ENCODE measurements at regions not wholly inside any gene's neighbourhood (a gene's known extent, or its start where the extent isn't known, plus 50 kb on each side); places are given as distances from the start of the nearest gene placed in this dataset.

- Histone ChIP-seq H3K9me2 (replicated peaks; ENCODE audit: low read length) (no peaks in the 10 kb centered on the region), H3K4me1 (ENCODE audit: insufficient read depth, low read length) (peaks cover 11% of the 10 kb centered on the region), H3K4me3 (ENCODE audit: low read length) (no peak overlapping the region), H3K27me3 (ENCODE audit: low read length) (no peaks in the 10 kb centered on the region), H4K20me1 (ENCODE audit: low read length) (no peaks in the 10 kb centered on the region), H3K79me2 (ENCODE audit: low read length) (no peaks in the 10 kb centered on the region), H3K4me2 (ENCODE audit: low read length) (no peak overlapping the region), H3F3A (ENCODE audit: low read length, unreplicated experiment) (no peaks in the 10 kb centered on the region), H3K9me3 (ENCODE audit: low read length) (no peaks in the 10 kb centered on the region), H2AFZ (ENCODE audit: low read length) (no peak overlapping the region), H3K9ac (ENCODE audit: low read length) (no peak overlapping the region), H3K36me3 (ENCODE audit: low read depth, low read length) (no peaks in the 10 kb centered on the region), H3K27ac (ENCODE audit: low read length) (no peak overlapping the region)
- POLR2A ChIA-PET (ENCODE audit: unreplicated experiment), result no interaction called here
- TF ChIP-seq EZH2 (IDR thresholded peaks at IDR 0.05; ENCODE audit: low read length, unreplicated experiment), result no peak
- TF ChIP-seq CTCF (conservative IDR thresholded peaks at IDR 0.05; ENCODE audit: low read depth, low read length), result no peak
- no peak for TF ChIP-seq EZH2phosphoT487 (IDR thresholded peaks at IDR 0.05; ENCODE audit: borderline replicate concordance, low read length)
- CTCF ChIA-PET, result no interaction called here
- no peak for DNase-seq
- intact Hi-C loops (cut with micrococcal nuclease), result no loop called here
- ATAC-seq, result no peak
- no TSS peak for BruUV-seq (replicated peaks)
Measured at GRCh38 chr3:110774496-110775265, 296.9 kb upstream of the NECTIN3 start.

- Histone ChIP-seq H3K9me2 (replicated peaks; ENCODE audit: low read length) (no peaks in the 10 kb centered on the region), H3K9ac (ENCODE audit: low read length) (no peak overlapping the region), H3K4me3 (ENCODE audit: low read length) (no peak overlapping the region), H3F3A (ENCODE audit: low read length, unreplicated experiment) (no peaks in the 10 kb centered on the region), H3K27ac (ENCODE audit: low read length) (no peak overlapping the region), H3K27me3 (ENCODE audit: low read length) (no peaks in the 10 kb centered on the region), H3K79me2 (ENCODE audit: low read length) (no peaks in the 10 kb centered on the region), H4K20me1 (ENCODE audit: low read length) (no peaks in the 10 kb centered on the region), H3K9me3 (ENCODE audit: low read length) (no peaks in the 10 kb centered on the region), H3K36me3 (ENCODE audit: low read depth, low read length) (no peaks in the 10 kb centered on the region), H2AFZ (ENCODE audit: low read length) (no peak overlapping the region), H3K4me2 (ENCODE audit: low read length) (no peak overlapping the region), H3K4me1 (ENCODE audit: insufficient read depth, low read length) (no peaks in the 10 kb centered on the region; the same call in 1 of the 2 replicates)
- BruUV-seq (replicated peaks), result no TSS peak
- ChIA-PET POLR2A (ENCODE audit: unreplicated experiment) (no interaction called here), CTCF (no interaction called here)
- intact Hi-C loops (cut with micrococcal nuclease), result no loop called here
- DNase-seq (no peak), ATAC-seq (no peak)
- TF ChIP-seq EZH2 (IDR thresholded peaks at IDR 0.05; ENCODE audit: low read length, unreplicated experiment) (no peak), EZH2phosphoT487 (IDR thresholded peaks at IDR 0.05; ENCODE audit: borderline replicate concordance, low read length) (no peak), CTCF (conservative IDR thresholded peaks at IDR 0.05; ENCODE audit: low read depth, low read length) (no peak)
Measured at GRCh38 chr3:110779581-110779980, 292.0 kb upstream of the NECTIN3 start.

- H3K4me3 ChIP-seq (ENCODE audit: low read length), result no peak overlapping the region
- BruUV-seq (replicated peaks), result no TSS peak
Measured at GRCh38 chr3:110783541-110783940, 288.1 kb upstream of the NECTIN3 start.

More at GRCh38 chr3:110783541-110783940, 288.1 kb upstream of the NECTIN3 start:
- ATAC-seq (no peak), DNase-seq (no peak)
- Histone ChIP-seq H4K20me1 (ENCODE audit: low read length) (no peaks in the 10 kb centered on the region), H3K27ac (ENCODE audit: low read length) (no peak overlapping the region), H3F3A (ENCODE audit: low read length, unreplicated experiment) (no peaks in the 10 kb centered on the region), H3K36me3 (ENCODE audit: low read depth, low read length) (no peaks in the 10 kb centered on the region), H3K79me2 (ENCODE audit: low read length) (no peaks in the 10 kb centered on the region), H2AFZ (ENCODE audit: low read length) (no peak overlapping the region), H3K9me2 (replicated peaks; ENCODE audit: low read length) (no peaks in the 10 kb centered on the region), H3K9me3 (ENCODE audit: low read length) (no peaks in the 10 kb centered on the region), H3K4me1 (ENCODE audit: insufficient read depth, low read length) (no peaks in the 10 kb centered on the region; the same call in 1 of the 2 replicates), H3K27me3 (ENCODE audit: low read length) (no peaks in the 10 kb centered on the region), H3K9ac (ENCODE audit: low read length) (no peak overlapping the region), H3K4me2 (ENCODE audit: low read length) (no peak overlapping the region)
- TF ChIP-seq CTCF (conservative IDR thresholded peaks at IDR 0.05; ENCODE audit: low read depth, low read length) (no peak), EZH2phosphoT487 (IDR thresholded peaks at IDR 0.05; ENCODE audit: borderline replicate concordance, low read length) (no peak), EZH2 (IDR thresholded peaks at IDR 0.05; ENCODE audit: low read length, unreplicated experiment) (no peak)
- POLR2A ChIA-PET (ENCODE audit: unreplicated experiment), result no interaction called here
- CTCF ChIA-PET, result no interaction called here
- intact Hi-C loops (cut with micrococcal nuclease), result no loop called here

Data from PC-3 (cell line).